PC-9 (cell line): ENCODE measurements at regions not wholly inside any gene's neighbourhood (a gene's known extent, or its start where the extent isn't known, plus 50 kb on each side); places are given as distances from the start of the nearest gene placed in this dataset.

Experiments
- BruUV-seq: library from RNA; stranded (reverse); fragments of 400-500 nt; replicated peaks from 2 replicates; lab custom pipeline; 2021; lab: Mats Ljungman, UMichigan
- CTCF ChIA-PET: fragments of 300-600 bp; sonication (Branson Sonifier 250); formaldehyde crosslinking; loops from one replicate; lab custom pipeline; 2022; ENCODE audit warnings: antibody characterized with exemption; lab: Charles Lee
- POLR2A ChIA-PET: fragments of 300-600 bp; sonication (Branson Sonifier 250); formaldehyde crosslinking; loops from one replicate; lab custom pipeline; 2022; ENCODE audit warnings: antibody characterized with exemption; ENCODE audit not compliant: unreplicated experiment; lab: Charles Lee
- DNase-seq, 2 experiments: peaks; one replicate each; pipeline versions ENCODE4 v3.0.0 to v3.0.0-alpha.2; 2015 to 2022; ENCODE audit warnings: mixed read lengths in 1 of 2
- H2AFZ ChIP-seq: fragments of 200-600 bp; sonication (generic); 2 replicates; pipeline ENCODE4 v1.8.1; 2017; ENCODE audit warnings: antibody characterized with exemption
- H3F3A ChIP-seq: fragments of 200-600 bp; sonication (generic); 2 replicates; pipeline ENCODE4 v1.8.1; 2017; ENCODE audit warnings: antibody characterized with exemption, mild to moderate bottlenecking, low read depth; ENCODE audit not compliant: insufficient read depth
- H3K27ac ChIP-seq: fragments of 200-600 bp; sonication (generic); 2 replicates; pipeline ENCODE4 v1.6.1; 2016; ENCODE audit warnings: mixed run types
- H3K27me3 ChIP-seq: fragments of 200-600 bp; sonication (generic); 2 replicates; pipeline ENCODE4 v1.6.1; 2016; ENCODE audit warnings: low read depth, mixed run types; ENCODE audit not compliant: insufficient read depth
- H3K36me3 ChIP-seq: fragments of 200-600 bp; sonication (generic); 2 replicates; pipeline ENCODE4 v1.6.1; 2016; ENCODE audit warnings: low read depth, mixed run types
- H3K4me1 ChIP-seq: fragments of 200-600 bp; sonication (generic); replicated peaks from 2 replicates; pipeline ENCODE4 v1.6.1; 2016; ENCODE audit warnings: mixed run types; ENCODE audit not compliant: insufficient read depth
- H3K4me2 ChIP-seq: fragments of 200-600 bp; sonication (generic); 2 replicates; pipeline ENCODE4 v1.6.1; 2017; ENCODE audit warnings: mixed run types
- H3K4me3 ChIP-seq: fragments of 200-600 bp; sonication (generic); 2 replicates; pipeline ENCODE4 v1.6.1; 2016; ENCODE audit warnings: mixed run types
- H3K79me2 ChIP-seq: fragments of 200-600 bp; sonication (generic); 2 replicates; pipeline ENCODE4 v1.6.1; 2017; ENCODE audit warnings: low read depth, mixed run types
- H3K9me2 ChIP-seq: fragments of 200-600 bp; sonication (generic); 2 replicates; pipeline ENCODE4 v1.8.1; 2017; ENCODE audit warnings: mild to moderate bottlenecking; ENCODE audit not compliant: insufficient read depth
- H3K9me3 ChIP-seq: fragments of 200-600 bp; sonication (generic); 2 replicates; pipeline ENCODE4 v1.8.1; 2016; ENCODE audit warnings: low read depth; ENCODE audit not compliant: insufficient read depth
- H4K20me1 ChIP-seq: fragments of 200-600 bp; sonication (generic); 2 replicates; pipeline ENCODE4 v1.8.1; 2017; ENCODE audit not compliant: insufficient read depth
- CTCF ChIP-seq: fragments of 200-600 bp; sonication (generic); conservative IDR thresholded peaks from 2 replicates; pipeline ENCODE4 v1.6.1; 2017; ENCODE audit warnings: mixed run types, antibody characterized with exemption, mild to moderate bottlenecking, moderate library complexity
- EZH2 ChIP-seq: fragments of 200-600 bp; sonication (generic); IDR thresholded peaks from 2 replicates; pipeline ENCODE4 v1.8.0; 2017; ENCODE audit warnings: antibody characterized with exemption, low read depth
- intact Hi-C: fragments of 100-400 bp; cut with micrococcal nuclease; formaldehyde crosslinking; loops from one replicate; pipeline ENCODE4 v1.10.0; 2022; ENCODE audit not compliant: unreplicated experiment

- Histone ChIP-seq H3K4me2 (no peak overlapping the region), H3K9me2 (no peaks in the 10 kb centered on the region), H3K4me3 (no peak overlapping the region), H2AFZ (no peak overlapping the region), H3K9me3 (no peaks in the 10 kb centered on the region), H3K27ac (no peak overlapping the region), H3K27me3 (no peaks in the 10 kb centered on the region), H3K4me1 (no peaks in the 10 kb centered on the region), H3K79me2 (no peaks in the 10 kb centered on the region), H4K20me1 (no peaks in the 10 kb centered on the region), H3K36me3 (no peaks in the 10 kb centered on the region), H3F3A (no peaks in the 10 kb centered on the region)
- no peak for DNase-seq
- POLR2A ChIA-PET = no interaction called here
- intact Hi-C loops = no loop called here
- BruUV-seq = no TSS peak
- no peak for TF ChIP-seq EZH2
- no peak for TF ChIP-seq CTCF
- CTCF ChIA-PET = no interaction called here
These were observed 75.5 kb upstream of the GATA6 start for GRCh38 chr18:22093731-22094357.

GRCh38 chr18:22094358-22094734 is 75.0 kb upstream of the GATA6 start:
- Histone ChIP-seq H3K27ac (no peak overlapping the region), H3K4me2 (no peak overlapping the region), H3K4me3 (no peak overlapping the region), H2AFZ (no peak overlapping the region), H3K4me1 (no peaks in the 10 kb centered on the region), H4K20me1 (no peaks in the 10 kb centered on the region), H3K36me3 (no peaks in the 10 kb centered on the region), H3K9me3 (no peaks in the 10 kb centered on the region), H3F3A (no peaks in the 10 kb centered on the region), H3K27me3 (no peaks in the 10 kb centered on the region), H3K9me2 (no peaks in the 10 kb centered on the region), H3K79me2 (no peaks in the 10 kb centered on the region)
- POLR2A ChIA-PET = no interaction called here
- BruUV-seq = no TSS peak
- TF ChIP-seq CTCF (no peak), EZH2 (no peak)
- no peak for DNase-seq
- CTCF ChIA-PET = no interaction called here
- intact Hi-C loops = no loop called here

GRCh38 chr18:22098563-22098989 is 70.8 kb upstream of the GATA6 start:
- H3K79me2 ChIP-seq = no peaks in the 10 kb centered on the region
- intact Hi-C loops = no loop called here
- H4K20me1 ChIP-seq = no peaks in the 10 kb centered on the region
- H2AFZ ChIP-seq = no peak overlapping the region
- no peaks in the 10 kb centered on the region for H3K27me3 ChIP-seq
- ChIA-PET CTCF (no interaction called here), POLR2A (interaction anchor here (0.8 kb wide), 1 partner anchor 8 kb away, joined by 7 read pairs; no protein-coding TSS in a partner anchor)
- no peaks in the 10 kb centered on the region for H3K9me2 ChIP-seq
- DNase-seq = no peak
- no peak overlapping the region for H3K4me2 ChIP-seq
- TF ChIP-seq CTCF (no peak), EZH2 (no peak)
- H3F3A ChIP-seq = no peaks in the 10 kb centered on the region
- H3K36me3 ChIP-seq = no peaks in the 10 kb centered on the region
- H3K27ac ChIP-seq = no peak overlapping the region
- no TSS peak for BruUV-seq
- no peak overlapping the region for H3K4me3 ChIP-seq
- no peaks in the 10 kb centered on the region for H3K9me3 ChIP-seq
- no peaks in the 10 kb centered on the region for H3K4me1 ChIP-seq
